ENCODE measurements at regions not wholly inside any gene's neighbourhood (a gene's known extent, or its start where the extent isn't known, plus 50 kb on each side); places are given as distances from the start of the nearest gene placed in this dataset.

DNA sequence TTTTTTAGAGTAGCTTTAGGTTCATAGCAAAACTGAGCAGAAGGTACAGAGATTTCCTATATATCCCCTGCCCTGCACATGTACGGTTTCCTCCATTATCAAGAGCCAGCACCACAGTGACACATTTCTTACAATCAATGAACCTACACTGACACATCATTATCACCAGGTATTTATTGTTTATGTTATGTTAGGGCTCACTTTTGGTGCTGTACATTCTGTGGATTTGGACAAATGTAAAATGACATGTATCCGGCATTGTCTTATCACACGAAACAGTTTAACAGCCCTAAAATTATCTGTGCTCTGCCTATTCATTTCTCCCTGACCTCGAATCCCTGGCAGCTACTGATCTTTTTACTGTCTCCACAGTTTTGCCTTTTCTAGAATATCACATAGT, 93.7 kb upstream of the DPH5 start:
- TF ChIP-seq EZH2 (IDR thresholded peaks at IDR 0.05; ENCODE audit: borderline replicate concordance), result no peak
- TF ChIP-seq, protein P1, sequence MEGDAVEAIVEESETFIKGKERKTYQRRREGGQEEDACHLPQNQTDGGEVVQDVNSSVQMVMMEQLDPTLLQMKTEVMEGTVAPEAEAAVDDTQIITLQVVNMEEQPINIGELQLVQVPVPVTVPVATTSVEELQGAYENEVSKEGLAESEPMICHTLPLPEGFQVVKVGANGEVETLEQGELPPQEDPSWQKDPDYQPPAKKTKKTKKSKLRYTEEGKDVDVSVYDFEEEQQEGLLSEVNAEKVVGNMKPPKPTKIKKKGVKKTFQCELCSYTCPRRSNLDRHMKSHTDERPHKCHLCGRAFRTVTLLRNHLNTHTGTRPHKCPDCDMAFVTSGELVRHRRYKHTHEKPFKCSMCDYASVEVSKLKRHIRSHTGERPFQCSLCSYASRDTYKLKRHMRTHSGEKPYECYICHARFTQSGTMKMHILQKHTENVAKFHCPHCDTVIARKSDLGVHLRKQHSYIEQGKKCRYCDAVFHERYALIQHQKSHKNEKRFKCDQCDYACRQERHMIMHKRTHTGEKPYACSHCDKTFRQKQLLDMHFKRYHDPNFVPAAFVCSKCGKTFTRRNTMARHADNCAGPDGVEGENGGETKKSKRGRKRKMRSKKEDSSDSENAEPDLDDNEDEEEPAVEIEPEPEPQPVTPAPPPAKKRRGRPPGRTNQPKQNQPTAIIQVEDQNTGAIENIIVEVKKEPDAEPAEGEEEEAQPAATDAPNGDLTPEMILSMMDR (IDR thresholded peaks at IDR 0.05; ENCODE audit: poor library complexity), result no peak
